ACC112 (cell line): ENCODE measurements at regions not wholly inside any gene's neighbourhood (a gene's known extent, or its start where the extent isn't known, plus 50 kb on each side); places are given as distances from the start of the nearest gene placed in this dataset.

ENCODE experiments used
- H2AFZ ChIP-seq: fragments of 200-600 bp; sonication (generic); one replicate; pipeline ENCODE4 v1.6.0; 2017; ENCODE audit warnings: antibody characterized with exemption, low read length; ENCODE audit not compliant: unreplicated experiment
- H3K27ac ChIP-seq: fragments of 200-600 bp; sonication (generic); 2 replicates; pipeline ENCODE4 v1.5.1; 2014; ENCODE audit warnings: low read depth, mild to moderate bottlenecking, antibody characterized with exemption, low read length, moderate library complexity
- H3K27me3 ChIP-seq: fragments of 200-600 bp; sonication (generic); 2 replicates; pipeline ENCODE4 v1.6.1; 2014; ENCODE audit warnings: mild to moderate bottlenecking, antibody characterized with exemption, low read length, moderate library complexity, mixed read lengths; ENCODE audit not compliant: insufficient read depth
- H3K36me3 ChIP-seq: fragments of 200-600 bp; sonication (generic); 2 replicates; pipeline ENCODE4 v1.6.1; 2016; ENCODE audit warnings: mild to moderate bottlenecking, antibody characterized with exemption, low read length, moderate library complexity, mixed read lengths; ENCODE audit not compliant: insufficient read depth
- H3K4me1 ChIP-seq: fragments of 200-600 bp; sonication (generic); one replicate; pipeline ENCODE4 v1.6.1; 2016; ENCODE audit warnings: low read length, mixed read lengths; ENCODE audit not compliant: insufficient read depth, unreplicated experiment, control insufficient read depth
- H3K4me3 ChIP-seq: fragments of 200-600 bp; sonication (generic); 2 replicates; pipeline ENCODE4 v1.5.1; 2014; ENCODE audit warnings: mild to moderate bottlenecking, low read depth, low read length
- H3K79me2 ChIP-seq: fragments of 200-600 bp; sonication (generic); one replicate; pipeline ENCODE4 v1.6.0; 2016; ENCODE audit warnings: low read length; ENCODE audit not compliant: control insufficient read depth, unreplicated experiment, insufficient read depth

DNA sequence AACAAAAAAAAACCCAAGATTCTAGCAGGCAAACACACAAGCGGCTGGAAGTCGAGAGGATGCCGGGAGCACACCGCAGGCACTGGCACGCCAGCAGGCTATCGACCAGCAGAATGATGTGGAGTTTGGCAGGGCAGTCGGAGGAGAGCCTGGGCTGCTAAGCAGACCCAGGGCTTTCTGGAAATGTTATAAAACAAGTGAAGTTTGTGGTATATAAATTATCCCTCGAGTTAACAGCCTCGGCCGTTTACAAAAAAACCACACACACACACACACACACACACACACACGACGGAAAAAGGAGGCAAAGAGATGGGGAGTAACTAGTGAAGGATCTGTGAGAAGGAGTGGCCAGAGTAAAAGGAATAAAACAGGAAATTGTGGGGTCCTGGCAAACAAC is 87.2 kb upstream of the IVNS1ABP start:
- Histone ChIP-seq H3K27me3 (no peaks in the 10 kb centered on the region), H3K36me3 (no peaks in the 10 kb centered on the region), H3K79me2 (no peaks in the 10 kb centered on the region), H3K4me1 (peaks cover 9% of the 10 kb centered on the region), H2AFZ (peak overlapping the region; percentile 61), H3K4me3 (peak overlapping the region; percentile 58), H3K27ac (no peak overlapping the region)

DNA sequence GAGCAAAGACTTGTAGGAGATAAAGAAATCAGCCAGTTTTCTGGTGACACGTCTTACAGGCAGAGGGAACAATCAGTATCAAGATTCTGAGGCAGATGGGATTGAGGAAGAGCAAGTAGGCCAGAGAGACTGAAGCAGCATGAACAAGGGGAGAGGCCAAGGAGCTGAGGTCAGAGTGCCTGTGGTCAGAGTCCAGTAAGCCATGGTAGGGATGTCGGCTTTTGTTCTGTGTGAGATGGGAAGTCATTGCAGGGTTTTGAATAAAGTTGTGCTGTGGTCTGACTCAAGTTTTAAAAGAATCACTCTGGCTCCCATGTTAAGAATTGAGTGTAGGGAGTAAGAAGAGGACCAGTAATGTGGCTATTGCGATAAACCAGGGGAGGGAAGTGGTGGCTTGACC is 85.9 kb upstream of the IVNS1ABP start:
- H3K27me3 ChIP-seq = no peaks in the 10 kb centered on the region
- H3K27ac ChIP-seq = no peak overlapping the region
- H3K4me1 ChIP-seq = peaks cover 9% of the 10 kb centered on the region
- H3K36me3 ChIP-seq = no peaks in the 10 kb centered on the region
- no peaks in the 10 kb centered on the region for H3K79me2 ChIP-seq
- H2AFZ ChIP-seq = no peak overlapping the region
- H3K4me3 ChIP-seq = no peak overlapping the region

DNA sequence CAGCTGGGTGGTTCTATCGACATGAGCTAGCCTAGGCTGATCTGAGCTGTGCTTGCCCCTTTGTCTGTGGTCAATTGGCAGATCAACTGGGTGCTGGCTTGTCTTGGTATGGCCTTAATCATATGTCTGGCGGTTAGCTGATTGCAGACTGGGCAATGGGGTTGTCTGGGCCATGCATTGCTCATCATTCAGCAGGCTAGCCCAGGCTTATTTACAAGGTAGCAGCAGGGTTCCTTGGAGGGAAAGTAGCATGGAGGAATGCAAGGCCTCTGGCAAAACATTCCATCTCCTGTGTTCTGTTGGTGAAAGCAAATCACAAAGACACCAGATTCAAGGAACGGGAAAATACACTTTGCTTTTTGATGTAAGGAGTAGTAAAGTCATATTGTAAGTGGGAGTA is 84.0 kb upstream of the IVNS1ABP start:
- Histone ChIP-seq H3K4me1 (peaks cover 9% of the 10 kb centered on the region), H3K27ac (no peak overlapping the region), H3K27me3 (no peaks in the 10 kb centered on the region), H3K79me2 (no peaks in the 10 kb centered on the region), H3K4me3 (no peak overlapping the region), H3K36me3 (no peaks in the 10 kb centered on the region), H2AFZ (no peak overlapping the region)

DNA sequence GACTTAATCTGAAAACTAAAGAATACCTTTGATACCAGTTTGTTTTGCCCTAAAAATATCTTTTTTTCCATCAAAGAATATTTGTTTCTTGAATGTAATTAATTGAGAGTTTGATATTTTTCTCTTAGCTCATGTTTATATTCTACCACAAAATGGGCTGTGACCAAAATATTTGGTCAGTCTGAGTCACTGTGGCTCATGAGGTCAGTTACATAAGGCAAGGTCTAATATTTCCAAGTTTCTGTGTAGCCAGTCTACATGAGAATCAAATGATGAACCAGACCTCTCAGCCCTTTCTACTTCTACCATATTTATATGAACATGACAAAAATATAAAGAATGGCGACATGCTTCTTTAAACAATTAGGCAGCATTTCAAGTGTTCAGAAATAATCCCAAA is 83.0 kb upstream of the IVNS1ABP start:
- Histone ChIP-seq H3K27me3 (no peaks in the 10 kb centered on the region), H3K27ac (no peak overlapping the region)

DNA sequence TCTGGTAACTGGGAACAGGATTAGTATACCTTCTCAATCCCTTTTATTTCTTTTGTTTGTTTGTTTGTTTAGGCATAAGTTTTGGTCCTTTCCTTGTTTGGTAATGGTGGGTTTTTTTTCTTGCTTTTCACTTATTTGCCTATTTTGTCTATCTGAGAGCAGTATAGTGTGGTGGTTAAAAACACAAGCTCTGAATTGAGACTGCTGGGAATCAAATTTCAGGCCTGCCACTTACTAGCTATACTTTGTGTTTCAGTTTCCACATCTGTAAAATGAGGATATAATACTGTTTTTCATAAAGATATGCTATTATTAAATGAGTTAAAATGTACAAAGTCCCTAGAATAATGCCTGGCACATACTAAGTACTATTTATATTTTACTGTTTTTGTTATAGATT is 81.6 kb upstream of the IVNS1ABP start:
- Histone ChIP-seq H2AFZ (no peak overlapping the region), H3K27ac (no peak overlapping the region), H3K4me1 (peaks cover 3% of the 10 kb centered on the region), H3K79me2 (no peaks in the 10 kb centered on the region), H3K27me3 (no peaks in the 10 kb centered on the region), H3K4me3 (no peak overlapping the region), H3K36me3 (no peaks in the 10 kb centered on the region)

More for the DNA sequence above, 83.0 kb upstream of the IVNS1ABP start:
- Histone ChIP-seq H2AFZ (no peak overlapping the region), H3K79me2 (no peaks in the 10 kb centered on the region), H3K4me3 (no peak overlapping the region), H3K4me1 (peaks cover 9% of the 10 kb centered on the region), H3K36me3 (no peaks in the 10 kb centered on the region)

DNA sequence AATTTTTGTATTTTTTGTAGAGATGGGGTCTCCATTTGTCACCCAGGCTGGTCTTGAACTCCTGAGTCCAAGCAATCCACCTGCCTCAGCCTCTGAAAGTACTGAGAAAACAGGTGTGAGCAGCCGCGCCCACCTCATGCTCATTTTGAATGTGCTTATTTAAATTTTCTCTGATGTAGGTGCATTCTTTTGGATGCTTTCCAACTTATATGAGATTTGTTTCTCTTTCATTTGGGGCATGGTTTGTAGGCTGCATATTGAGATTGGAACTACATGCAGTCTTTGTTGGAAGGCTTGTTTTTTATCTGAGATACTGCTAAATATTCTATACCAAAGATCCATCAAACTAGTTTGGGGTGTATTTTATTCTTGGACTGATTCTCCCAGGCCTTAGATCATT is 81.0 kb upstream of the IVNS1ABP start:
- Histone ChIP-seq H3K79me2 (no peaks in the 10 kb centered on the region), H3K36me3 (no peaks in the 10 kb centered on the region), H3K4me3 (no peak overlapping the region), H3K27ac (no peak overlapping the region), H3K27me3 (no peaks in the 10 kb centered on the region), H2AFZ (no peak overlapping the region), H3K4me1 (peaks cover 3% of the 10 kb centered on the region)

DNA sequence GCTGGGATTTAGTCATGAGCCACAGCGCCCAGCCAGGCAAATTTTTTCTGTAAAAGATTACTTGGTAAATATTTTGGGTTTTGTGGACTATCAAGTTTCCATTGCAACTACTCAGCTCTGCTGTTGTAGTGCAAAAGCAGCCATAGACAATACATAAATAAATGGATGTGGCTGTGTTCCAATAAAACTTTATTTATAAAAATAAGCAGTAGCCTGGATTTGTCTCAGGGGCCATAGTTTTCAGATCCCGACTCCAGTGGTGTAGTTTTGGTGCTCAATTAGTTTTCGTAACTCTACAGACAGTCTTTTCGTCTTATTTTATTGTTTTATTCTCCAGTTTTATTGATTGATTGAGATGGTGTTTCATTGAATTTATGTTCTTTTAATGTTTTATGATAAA is 80.1 kb upstream of the IVNS1ABP start:
- Histone ChIP-seq H3K36me3 (no peaks in the 10 kb centered on the region), H3K79me2 (no peaks in the 10 kb centered on the region), H3K4me1 (peaks cover 3% of the 10 kb centered on the region), H3K4me3 (no peak overlapping the region), H2AFZ (no peak overlapping the region), H3K27me3 (no peaks in the 10 kb centered on the region), H3K27ac (no peak overlapping the region)

DNA sequence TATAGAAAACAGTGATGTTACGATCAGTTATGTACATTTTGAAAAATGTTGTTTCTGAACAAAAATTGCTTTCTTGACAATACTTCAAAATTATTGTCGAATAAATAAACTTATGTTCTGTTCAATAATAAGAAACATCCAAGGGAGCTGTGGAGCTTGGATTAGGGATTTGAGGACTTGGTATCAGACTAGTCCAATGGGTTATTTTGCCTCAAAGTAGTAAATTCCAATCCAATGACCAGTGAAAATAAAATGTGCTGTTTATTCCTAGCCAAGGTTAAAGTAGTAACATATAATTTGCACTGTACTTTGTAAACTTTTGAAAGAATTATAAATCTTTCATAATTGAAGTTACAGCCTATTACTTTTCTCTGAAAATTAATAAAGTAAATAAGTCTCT is 79.1 kb upstream of the IVNS1ABP start:
- Histone ChIP-seq H2AFZ (no peak overlapping the region), H3K27ac (no peak overlapping the region), H3K79me2 (no peaks in the 10 kb centered on the region), H3K36me3 (no peaks in the 10 kb centered on the region), H3K4me3 (no peak overlapping the region), H3K4me1 (peaks cover 3% of the 10 kb centered on the region), H3K27me3 (no peaks in the 10 kb centered on the region)

DNA sequence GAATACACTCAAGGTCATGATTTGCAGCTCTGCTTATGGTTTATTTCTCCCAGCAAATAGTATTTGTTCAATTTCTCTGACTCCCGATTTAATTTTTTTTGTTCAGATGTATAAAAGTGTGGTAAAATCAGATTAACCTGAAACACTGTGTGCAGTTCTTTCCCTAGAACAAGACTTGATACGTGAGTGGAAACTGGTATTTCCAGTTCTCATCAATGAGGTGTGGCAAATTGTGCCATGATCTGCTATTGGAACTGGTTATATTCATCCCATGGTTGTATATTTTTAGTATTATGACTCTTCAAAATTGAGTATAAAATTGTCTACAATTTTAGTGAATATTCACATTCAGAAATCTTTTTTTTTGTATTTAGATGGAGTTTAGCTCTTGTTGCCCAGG is 76.8 kb upstream of the IVNS1ABP start:
- Histone ChIP-seq H3K27me3 (no peaks in the 10 kb centered on the region), H3K36me3 (no peaks in the 10 kb centered on the region), H2AFZ (no peak overlapping the region), H3K4me1 (no peaks in the 10 kb centered on the region), H3K27ac (no peak overlapping the region), H3K79me2 (no peaks in the 10 kb centered on the region), H3K4me3 (no peak overlapping the region)

DNA sequence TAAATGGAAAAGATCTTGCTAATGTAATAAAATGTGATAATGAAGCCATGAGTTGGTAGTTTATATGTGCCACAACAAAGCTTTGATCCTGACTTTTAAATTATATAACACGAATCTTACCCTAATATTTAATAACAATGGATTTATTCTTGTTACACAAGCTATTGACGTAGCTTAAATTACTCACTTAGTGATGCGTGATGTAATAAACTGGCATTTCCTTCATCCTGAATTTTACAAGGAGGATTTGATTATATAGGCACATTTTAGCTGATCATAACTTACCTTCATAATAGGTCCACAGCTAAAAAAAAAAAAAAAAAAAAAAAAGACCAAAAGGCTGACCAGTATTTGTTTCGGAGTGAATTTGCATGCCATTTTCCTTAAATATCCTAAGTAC is 76.2 kb upstream of the IVNS1ABP start:
- no peak overlapping the region for H2AFZ ChIP-seq
- H3K79me2 ChIP-seq = no peaks in the 10 kb centered on the region
- no peak overlapping the region for H3K27ac ChIP-seq
- no peaks in the 10 kb centered on the region for H3K36me3 ChIP-seq
- H3K4me3 ChIP-seq = no peak overlapping the region
- no peaks in the 10 kb centered on the region for H3K4me1 ChIP-seq
- no peaks in the 10 kb centered on the region for H3K27me3 ChIP-seq

DNA sequence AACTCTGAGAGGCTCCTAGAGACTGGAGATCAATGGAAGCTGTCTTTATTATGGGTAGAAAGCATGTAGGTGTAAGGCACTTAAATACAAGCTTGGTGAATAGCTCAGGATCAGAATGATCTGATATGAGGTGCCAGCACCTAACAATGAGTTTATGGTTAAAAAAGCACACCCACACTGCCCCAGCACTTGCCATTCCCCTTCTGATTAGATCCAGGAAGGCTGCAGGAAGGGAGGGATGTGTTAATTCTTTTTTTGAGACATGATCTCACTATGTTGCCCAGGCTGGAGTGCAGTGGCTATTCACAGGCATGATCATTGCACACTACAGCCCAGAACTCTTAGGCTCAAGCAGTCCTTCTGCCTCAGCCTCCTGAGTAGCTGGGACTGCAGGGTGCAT is 71.8 kb upstream of the IVNS1ABP start:
- Histone ChIP-seq H2AFZ (no peak overlapping the region), H3K27me3 (no peaks in the 10 kb centered on the region), H3K27ac (no peak overlapping the region), H3K36me3 (no peaks in the 10 kb centered on the region), H3K79me2 (no peaks in the 10 kb centered on the region), H3K4me1 (no peaks in the 10 kb centered on the region), H3K4me3 (no peak overlapping the region)

DNA sequence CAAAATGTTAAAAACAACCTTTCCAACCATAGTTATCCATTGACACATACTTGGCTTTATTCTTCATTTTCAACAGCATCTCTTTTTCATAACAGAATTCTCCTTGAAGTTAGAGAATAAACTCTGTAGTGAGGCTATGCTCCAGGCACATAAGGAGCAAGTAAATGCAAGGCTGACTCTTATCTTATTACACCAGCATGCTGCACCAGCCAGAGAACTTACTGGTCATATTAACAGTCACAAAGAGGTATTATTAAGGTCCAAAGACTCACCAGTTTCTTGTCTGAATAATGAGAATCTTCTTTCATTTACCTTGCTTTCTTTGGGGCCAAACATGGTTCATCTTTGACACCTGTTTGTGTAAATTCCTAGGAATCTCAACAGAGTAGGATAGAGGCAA is 71.3 kb upstream of the IVNS1ABP start:
- no peaks in the 10 kb centered on the region for H3K79me2 ChIP-seq
- no peak overlapping the region for H2AFZ ChIP-seq
- H3K36me3 ChIP-seq = no peaks in the 10 kb centered on the region
- H3K27me3 ChIP-seq = no peaks in the 10 kb centered on the region
- no peaks in the 10 kb centered on the region for H3K4me1 ChIP-seq
- no peak overlapping the region for H3K27ac ChIP-seq
- no peak overlapping the region for H3K4me3 ChIP-seq
